Stomach (tissue), 4 donors: ENCODE measurements at regions not wholly inside any gene's neighbourhood (a gene's known extent, or its start where the extent isn't known, plus 50 kb on each side); places are given as distances from the start of the nearest gene placed in this dataset.

Experiments used
- CTCF ChIP-seq, 7 experiments: fragments of 450-650 bp in 4 of 7; fragments of 200-600 bp in 3 of 7; sonication (generic) in 3 of 7; IDR thresholded peaks; one replicate each; pipeline ENCODE4 v1.5.1; 2016 to 2019; ENCODE audit warnings: antibody characterized with exemption in 7 of 7, control low read depth in 2 of 7, mild to moderate bottlenecking in 1 of 7
- POLR2A ChIP-seq, 4 donors: fragments of 450-650 bp; IDR thresholded peaks; one replicate each; pipeline ENCODE4 v1.6.1; 2016; ENCODE audit warnings: antibody characterized with exemption in 4 of 4, control low read depth in 2 of 4, mild to moderate bottlenecking in 1 of 4, moderate library complexity in 1 of 4

GRCh38 chr15:93146196-93146595 is 57.2 kb upstream of the RGMA start:
- no peak for TF ChIP-seq CTCF (IDR thresholded peaks at IDR 0.05)
- TF ChIP-seq POLR2A (IDR thresholded peaks at IDR 0.05), result no peak
